A673 (cell line): ENCODE measurements at regions not wholly inside any gene's neighbourhood (a gene's known extent, or its start where the extent isn't known, plus 50 kb on each side); places are given as distances from the start of the nearest gene placed in this dataset.

Experiments
- EZH2 ChIP-seq: fragments of 200-600 bp; sonication (generic); IDR thresholded peaks from 2 replicates; pipeline ENCODE4 v1.6.1; 2017; ENCODE audit warnings: borderline replicate concordance, low read depth, mild to moderate bottlenecking, mixed read lengths, antibody characterized with exemption, low read length; ENCODE audit not compliant: poor library complexity, severe bottlenecking
- TF ChIP-seq, protein P1 (sequence below): fragments of 300-800, 200-600 bp; sonication (generic); conservative IDR thresholded peaks from 2 replicates; pipeline ENCODE4 v1.5.1; 2017; ENCODE audit warnings: low read depth, mild to moderate bottlenecking, antibody characterized with exemption, low read length, moderate library complexity, mixed read lengths

DNA sequence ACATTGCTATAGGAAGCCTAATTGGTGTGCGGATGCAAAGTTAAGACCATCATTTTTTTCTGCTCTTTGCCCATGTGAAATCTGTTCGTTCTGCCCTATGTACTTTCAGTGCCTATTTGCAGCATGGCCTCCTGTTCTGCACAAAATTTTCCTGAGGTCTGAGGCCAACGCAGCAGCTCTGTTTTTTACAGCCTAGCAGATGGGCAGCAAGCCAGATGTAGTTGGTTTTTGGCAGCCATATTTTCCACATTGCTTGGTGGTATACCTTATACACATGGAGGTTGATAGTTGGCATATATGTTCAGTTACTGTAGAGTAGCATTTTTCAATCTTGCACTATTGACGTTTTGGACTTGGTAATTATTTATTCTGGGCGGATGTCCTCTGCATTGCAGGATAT lies 133.5 kb upstream of the MRPS30 start:
- TF ChIP-seq, protein P1, sequence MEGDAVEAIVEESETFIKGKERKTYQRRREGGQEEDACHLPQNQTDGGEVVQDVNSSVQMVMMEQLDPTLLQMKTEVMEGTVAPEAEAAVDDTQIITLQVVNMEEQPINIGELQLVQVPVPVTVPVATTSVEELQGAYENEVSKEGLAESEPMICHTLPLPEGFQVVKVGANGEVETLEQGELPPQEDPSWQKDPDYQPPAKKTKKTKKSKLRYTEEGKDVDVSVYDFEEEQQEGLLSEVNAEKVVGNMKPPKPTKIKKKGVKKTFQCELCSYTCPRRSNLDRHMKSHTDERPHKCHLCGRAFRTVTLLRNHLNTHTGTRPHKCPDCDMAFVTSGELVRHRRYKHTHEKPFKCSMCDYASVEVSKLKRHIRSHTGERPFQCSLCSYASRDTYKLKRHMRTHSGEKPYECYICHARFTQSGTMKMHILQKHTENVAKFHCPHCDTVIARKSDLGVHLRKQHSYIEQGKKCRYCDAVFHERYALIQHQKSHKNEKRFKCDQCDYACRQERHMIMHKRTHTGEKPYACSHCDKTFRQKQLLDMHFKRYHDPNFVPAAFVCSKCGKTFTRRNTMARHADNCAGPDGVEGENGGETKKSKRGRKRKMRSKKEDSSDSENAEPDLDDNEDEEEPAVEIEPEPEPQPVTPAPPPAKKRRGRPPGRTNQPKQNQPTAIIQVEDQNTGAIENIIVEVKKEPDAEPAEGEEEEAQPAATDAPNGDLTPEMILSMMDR: no peak
- TF ChIP-seq EZH2: no peak
